Epithelial cell of proximal tubule (primary cell): ENCODE measurements at regions not wholly inside any gene's neighbourhood (a gene's known extent, or its start where the extent isn't known, plus 50 kb on each side); places are given as distances from the start of the nearest gene placed in this dataset.

Source experiments
- DNase-seq: peaks from one replicate; pipeline ENCODE4 v3.0.0-alpha.2; 2011; ENCODE audit warnings: low read depth
- H3K4me3 ChIP-seq: 2 replicates; pipeline ENCODE4 v1.5.1; 2011; ENCODE audit warnings: low read depth, mild to moderate bottlenecking, low read length
- CTCF ChIP-seq: conservative IDR thresholded peaks from 2 replicates; pipeline ENCODE4 v1.5.1; 2012; ENCODE audit warnings: low read depth, mild to moderate bottlenecking, low read length

- no peak overlapping the region for H3K4me3 ChIP-seq
- DNase-seq = no peak
- no peak for TF ChIP-seq CTCF
Observed at GRCh38 chr13:85197431-85197830, 601.8 kb downstream of the SLITRK6 start.

DNA sequence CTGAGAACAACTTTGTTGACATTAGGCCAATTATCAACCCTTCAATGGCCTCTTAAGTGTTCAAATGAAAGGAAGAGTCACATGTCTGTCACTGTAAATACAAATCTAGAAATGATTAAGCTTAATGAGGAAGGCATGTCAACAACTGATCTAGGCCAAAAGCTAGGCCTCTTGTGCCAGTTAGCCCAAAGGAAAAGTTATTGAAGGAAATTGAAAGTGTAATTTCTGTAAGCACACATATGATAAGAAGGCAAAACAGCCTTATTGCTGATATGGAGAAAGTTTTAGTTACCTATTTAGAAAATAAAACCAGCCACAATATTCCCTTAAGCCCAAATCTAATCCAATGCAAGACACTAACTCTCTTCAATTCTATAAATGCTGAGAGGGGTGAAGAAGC, 604.7 kb downstream of the SLITRK6 start:
- DNase-seq = no peak
- no peak overlapping the region for H3K4me3 ChIP-seq
- no peak for TF ChIP-seq CTCF

- TF ChIP-seq CTCF = no peak
- H3K4me3 ChIP-seq = no peak overlapping the region
- DNase-seq = no peak
Observed at GRCh38 chr13:85191996-85192718, 607.1 kb downstream of the SLITRK6 start.

- no peak for TF ChIP-seq CTCF
- no peak for DNase-seq
- H3K4me3 ChIP-seq = no peak overlapping the region
Observed at GRCh38 chr13:85186356-85187045, 612.7 kb downstream of the SLITRK6 start.

DNA sequence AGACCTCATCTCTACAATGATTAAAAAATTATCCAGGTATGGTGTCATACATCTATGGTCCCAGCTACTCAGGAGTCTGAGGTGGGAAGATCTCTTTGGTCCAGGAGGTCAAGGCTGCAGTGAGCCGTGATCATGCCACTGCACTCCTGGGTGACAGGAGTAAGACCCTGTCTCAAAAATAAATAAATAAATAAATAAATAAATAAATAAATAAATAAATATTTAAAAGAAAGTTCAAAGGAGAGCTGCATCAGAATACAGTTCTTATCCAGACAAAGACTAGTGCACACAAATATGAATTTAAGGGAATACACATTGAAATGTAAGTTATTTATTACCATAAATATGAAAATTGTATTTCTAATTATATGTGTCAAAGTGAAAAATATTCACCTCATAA, 624.9 kb downstream of the SLITRK6 start:
- DNase-seq = no peak
- TF ChIP-seq CTCF = no peak
- no peak overlapping the region for H3K4me3 ChIP-seq

GRCh38 chr13:85170372-85170771, 628.8 kb downstream of the SLITRK6 start:
- no peak for DNase-seq
- no peak overlapping the region for H3K4me3 ChIP-seq
- TF ChIP-seq CTCF = no peak

GRCh38 chr13:85166891-85167290, 632.3 kb downstream of the SLITRK6 start:
- H3K4me3 ChIP-seq = no peak overlapping the region
- DNase-seq = no peak
- TF ChIP-seq CTCF = no peak
